Neural crest cell (in vitro differentiated cells): ENCODE measurements at regions not wholly inside any gene's neighbourhood (a gene's known extent, or its start where the extent isn't known, plus 50 kb on each side); places are given as distances from the start of the nearest gene placed in this dataset.

Experiments
- DNase-seq: peaks from one replicate; pipeline ENCODE4 v3.0.0; 2021; ENCODE audit warnings: low read depth, mixed read lengths, low spot score
- H3K27ac Mint-ChIP-seq: one replicate; pipeline ENCODE4 v1.8.0; 2021; ENCODE audit warnings: mild to moderate bottlenecking, mixed read lengths; ENCODE audit not compliant: unreplicated experiment
- H3K27me3 Mint-ChIP-seq: 2 replicates; pipeline ENCODE4 v1.8.0; 2021; ENCODE audit warnings: low read depth, mild to moderate bottlenecking, mixed read lengths
- H3K36me3 Mint-ChIP-seq: 2 replicates; pipeline ENCODE4 v1.8.0; 2021; ENCODE audit warnings: low read depth, mild to moderate bottlenecking, mixed read lengths
- H3K4me1 Mint-ChIP-seq: 2 replicates; pipeline ENCODE4 v1.8.0; 2021; ENCODE audit warnings: mixed read lengths
- H3K4me3 Mint-ChIP-seq: one replicate; pipeline ENCODE4 v1.8.0; 2021; ENCODE audit warnings: mild to moderate bottlenecking, mixed read lengths
- H3K9me3 Mint-ChIP-seq: 2 replicates; pipeline ENCODE4 v1.8.0; 2021; ENCODE audit warnings: mixed read lengths
- TF ChIP-seq, protein P1 (sequence below): fragments of 200-600 bp; sonication (generic); conservative IDR thresholded peaks from 2 replicates; pipeline ENCODE4 v1.5.0; 2021; ENCODE audit warnings: antibody characterized with exemption, mild to moderate bottlenecking

DNA sequence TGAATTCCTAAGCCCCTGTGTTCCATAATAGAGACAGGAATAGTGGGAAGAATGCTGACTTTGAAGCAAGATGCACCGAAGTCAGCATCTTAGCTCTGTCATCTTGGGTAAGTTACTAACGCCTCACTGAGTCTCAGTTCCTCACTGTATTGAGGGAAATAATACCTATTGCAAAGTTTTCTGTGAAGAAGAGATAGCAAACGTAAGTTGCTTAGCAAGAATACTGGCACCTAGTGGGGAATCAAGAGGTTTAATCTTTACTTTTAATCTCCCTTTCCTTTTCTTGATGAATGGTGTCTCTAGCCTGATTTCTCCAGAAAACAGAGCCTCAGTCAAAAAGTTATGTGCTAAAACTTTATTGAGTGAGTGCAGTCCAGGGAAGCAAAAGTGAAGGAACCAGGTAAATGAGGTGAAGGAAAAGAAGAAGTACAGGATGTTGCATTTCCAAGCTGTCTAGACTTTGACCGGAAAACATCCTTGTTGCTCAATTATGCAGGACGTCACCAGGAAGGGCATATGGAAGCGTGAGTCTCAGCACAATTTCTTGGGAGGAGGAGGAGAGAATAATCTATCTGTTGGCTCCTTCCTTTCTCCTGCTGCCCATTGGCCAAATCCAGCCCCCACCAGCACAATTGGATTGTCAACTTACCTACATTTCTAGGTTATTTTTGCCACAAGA, 210.0 kb downstream of the B3GLCT start:
- no peaks in the 10 kb centered on the region for H3K9me3 Mint-ChIP-seq
- no peak for DNase-seq
- no peak overlapping the region for H3K4me3 Mint-ChIP-seq
- H3K27me3 Mint-ChIP-seq, result no peaks in the 10 kb centered on the region
- TF ChIP-seq, protein P1, sequence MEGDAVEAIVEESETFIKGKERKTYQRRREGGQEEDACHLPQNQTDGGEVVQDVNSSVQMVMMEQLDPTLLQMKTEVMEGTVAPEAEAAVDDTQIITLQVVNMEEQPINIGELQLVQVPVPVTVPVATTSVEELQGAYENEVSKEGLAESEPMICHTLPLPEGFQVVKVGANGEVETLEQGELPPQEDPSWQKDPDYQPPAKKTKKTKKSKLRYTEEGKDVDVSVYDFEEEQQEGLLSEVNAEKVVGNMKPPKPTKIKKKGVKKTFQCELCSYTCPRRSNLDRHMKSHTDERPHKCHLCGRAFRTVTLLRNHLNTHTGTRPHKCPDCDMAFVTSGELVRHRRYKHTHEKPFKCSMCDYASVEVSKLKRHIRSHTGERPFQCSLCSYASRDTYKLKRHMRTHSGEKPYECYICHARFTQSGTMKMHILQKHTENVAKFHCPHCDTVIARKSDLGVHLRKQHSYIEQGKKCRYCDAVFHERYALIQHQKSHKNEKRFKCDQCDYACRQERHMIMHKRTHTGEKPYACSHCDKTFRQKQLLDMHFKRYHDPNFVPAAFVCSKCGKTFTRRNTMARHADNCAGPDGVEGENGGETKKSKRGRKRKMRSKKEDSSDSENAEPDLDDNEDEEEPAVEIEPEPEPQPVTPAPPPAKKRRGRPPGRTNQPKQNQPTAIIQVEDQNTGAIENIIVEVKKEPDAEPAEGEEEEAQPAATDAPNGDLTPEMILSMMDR, result peak; percentile 33
- peak overlapping the region; percentile 7 for H3K27ac Mint-ChIP-seq
- peaks cover 11% of the 10 kb centered on the region for H3K4me1 Mint-ChIP-seq
- no peaks in the 10 kb centered on the region for H3K36me3 Mint-ChIP-seq

DNA sequence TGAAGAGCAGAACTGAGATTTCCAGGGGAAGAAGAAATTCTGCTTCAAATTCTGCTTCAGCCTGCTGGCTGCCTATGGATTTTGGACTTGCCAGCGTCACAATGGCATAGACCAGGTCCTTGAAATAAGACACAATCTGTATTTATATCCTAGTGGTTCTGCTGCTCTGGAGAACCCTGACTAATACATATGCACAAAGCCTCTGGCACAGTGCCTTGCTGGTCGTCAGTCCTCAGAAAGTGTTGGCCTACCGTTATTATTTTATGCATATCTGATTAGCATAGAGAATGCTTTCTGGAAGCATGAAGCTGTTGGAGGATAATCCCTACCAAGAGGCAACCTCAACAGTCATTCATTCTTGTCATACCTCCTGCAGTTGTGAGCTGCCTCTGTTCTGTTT, 213.7 kb downstream of the B3GLCT start:
- no peaks in the 10 kb centered on the region for H3K9me3 Mint-ChIP-seq
- H3K36me3 Mint-ChIP-seq, result no peaks in the 10 kb centered on the region
- TF ChIP-seq, protein P1, result no peak
- DNase-seq, result no peak
- H3K4me1 Mint-ChIP-seq, result peaks cover 27% of the 10 kb centered on the region
- no peaks in the 10 kb centered on the region for H3K27me3 Mint-ChIP-seq
- no peak overlapping the region for H3K27ac Mint-ChIP-seq
- H3K4me3 Mint-ChIP-seq, result no peak overlapping the region

DNA sequence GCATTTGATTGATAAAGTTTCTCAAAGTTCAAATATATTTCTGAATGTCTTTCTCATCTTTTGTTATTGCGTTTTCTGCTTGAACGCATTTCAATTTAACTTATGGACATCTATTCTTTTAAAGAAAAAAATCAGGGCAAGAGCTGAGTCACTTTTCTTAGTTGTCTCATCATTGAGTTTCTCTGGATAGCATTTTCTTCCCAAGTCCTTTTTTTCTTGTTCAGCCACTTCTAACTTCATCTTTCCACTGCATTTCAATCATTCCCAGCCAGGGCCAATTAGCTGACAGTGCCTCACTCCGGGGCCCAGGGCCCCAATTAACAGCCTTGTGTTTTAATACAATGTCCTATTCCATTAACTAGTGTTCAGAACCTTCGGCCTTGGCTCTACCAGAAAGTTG, 216.3 kb downstream of the B3GLCT start:
- H3K9me3 Mint-ChIP-seq, result no peaks in the 10 kb centered on the region
- no peaks in the 10 kb centered on the region for H3K36me3 Mint-ChIP-seq
- H3K27me3 Mint-ChIP-seq, result no peaks in the 10 kb centered on the region
- H3K4me3 Mint-ChIP-seq, result no peak overlapping the region
- TF ChIP-seq, protein P1, result no peak
- H3K4me1 Mint-ChIP-seq, result peaks cover 23% of the 10 kb centered on the region
- no peak overlapping the region for H3K27ac Mint-ChIP-seq
- no peak for DNase-seq

DNA sequence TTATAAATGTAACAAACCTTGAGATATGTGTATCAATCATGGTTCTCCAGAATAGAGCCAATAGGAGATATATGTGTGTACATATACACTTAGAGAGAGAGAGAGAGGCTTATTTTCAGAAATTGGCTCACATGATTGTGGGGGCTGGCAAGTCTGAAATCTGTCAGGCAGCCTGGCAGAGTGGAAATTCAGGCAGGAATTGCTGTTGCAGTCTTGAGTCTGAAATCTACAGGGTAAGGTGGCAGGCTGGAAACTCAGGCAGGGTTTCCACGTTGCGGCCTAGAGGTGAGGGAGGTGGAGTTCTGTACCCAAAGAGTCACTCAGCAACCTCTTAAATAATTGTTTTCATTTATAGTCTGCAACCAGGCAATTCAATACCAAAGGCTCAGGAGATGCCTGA, 218.4 kb downstream of the B3GLCT start:
- peaks cover 17% of the 10 kb centered on the region for H3K4me1 Mint-ChIP-seq
- TF ChIP-seq, protein P1, result no peak
- no peaks in the 10 kb centered on the region for H3K9me3 Mint-ChIP-seq
- DNase-seq, result no peak
- peak overlapping the region; percentile 39 for H3K27ac Mint-ChIP-seq
- no peak overlapping the region for H3K4me3 Mint-ChIP-seq
- no peaks in the 10 kb centered on the region for H3K36me3 Mint-ChIP-seq
- no peaks in the 10 kb centered on the region for H3K27me3 Mint-ChIP-seq

DNA sequence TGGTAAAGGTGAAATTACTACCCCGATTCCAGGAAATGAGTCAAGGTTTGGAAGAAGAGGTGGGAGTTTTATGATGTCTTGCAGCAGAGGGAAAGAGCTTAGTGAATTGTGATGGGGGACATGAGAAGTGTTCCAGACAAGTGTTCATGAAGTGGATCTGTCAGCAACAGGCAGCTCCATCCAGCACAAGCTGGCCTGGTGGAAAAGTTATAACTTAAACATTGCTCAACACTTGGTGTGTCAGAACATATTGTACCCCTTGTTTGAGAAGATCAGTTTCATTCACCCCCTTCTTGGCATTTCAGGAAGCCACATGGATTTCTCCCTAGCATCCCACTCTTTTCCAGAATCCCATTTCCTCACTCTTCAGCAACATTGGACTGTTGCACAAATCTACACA, 222.0 kb downstream of the B3GLCT start:
- peaks cover 2% of the 10 kb centered on the region for H3K9me3 Mint-ChIP-seq
- no peak overlapping the region for H3K4me3 Mint-ChIP-seq
- TF ChIP-seq, protein P1, result no peak
- no peaks in the 10 kb centered on the region for H3K27me3 Mint-ChIP-seq
- H3K27ac Mint-ChIP-seq, result no peak overlapping the region
- H3K4me1 Mint-ChIP-seq, result peaks cover 7% of the 10 kb centered on the region
- DNase-seq, result no peak
- H3K36me3 Mint-ChIP-seq, result no peaks in the 10 kb centered on the region
